GM19452 (cell line): ENCODE measurements at regions not wholly inside any gene's neighbourhood (a gene's known extent, or its start where the extent isn't known, plus 50 kb on each side); places are given as distances from the start of the nearest gene placed in this dataset.

Source experiments
- ATAC-seq: cut with Tn5 transposase; IDR thresholded peaks from one replicate; pipeline ENCODE4 v1.9.1; 2021; ENCODE audit not compliant: unreplicated experiment

- no peak for ATAC-seq
Measured at GRCh38 chr10:78357141-78358063, 323.7 kb downstream of the RPS24 start.

- no peak for ATAC-seq
Measured at GRCh38 chr10:78358351-78358750, 324.7 kb downstream of the RPS24 start.

GRCh38 chr10:78358982-78359381 is 325.3 kb downstream of the RPS24 start:
- no peak for ATAC-seq

GRCh38 chr10:78359640-78360091 is 326.0 kb downstream of the RPS24 start:
- ATAC-seq, result no peak

GRCh38 chr10:78360284-78360683 is 326.6 kb downstream of the RPS24 start:
- no peak for ATAC-seq

- no peak for ATAC-seq
Measured at GRCh38 chr10:78361031-78361430, 327.4 kb downstream of the RPS24 start.

- ATAC-seq, result no peak
Measured at GRCh38 chr10:78362406-78363022, 328.9 kb downstream of the RPS24 start.

GRCh38 chr10:78363190-78363589 is 329.5 kb downstream of the RPS24 start:
- no peak for ATAC-seq

GRCh38 chr10:78365694-78366093 is 332.0 kb downstream of the RPS24 start:
- ATAC-seq, result no peak

GRCh38 chr10:78366663-78367411 is 333.2 kb downstream of the RPS24 start:
- ATAC-seq, result no peak

GRCh38 chr10:78367751-78368150 is 334.1 kb downstream of the RPS24 start:
- ATAC-seq, result no peak

GRCh38 chr10:78371136-78371535 is 337.5 kb downstream of the RPS24 start:
- ATAC-seq, result no peak

- ATAC-seq, result no peak
Measured at GRCh38 chr10:78372806-78373205, 339.1 kb downstream of the RPS24 start.

- ATAC-seq, result no peak
Measured at GRCh38 chr10:78374331-78375028, 340.8 kb downstream of the RPS24 start.

- ATAC-seq, result no peak
Measured at GRCh38 chr10:78375854-78376785, 342.5 kb downstream of the RPS24 start.

- ATAC-seq, result no peak
Measured at GRCh38 chr10:78377356-78377755, 343.7 kb downstream of the RPS24 start.

- ATAC-seq, result no peak
Measured at GRCh38 chr10:78378192-78378591, 344.5 kb downstream of the RPS24 start.

- ATAC-seq, result no peak
Measured at GRCh38 chr10:78381107-78381506, 347.4 kb downstream of the RPS24 start.

- ATAC-seq, result no peak
Measured at GRCh38 chr10:78382047-78382446, 348.4 kb downstream of the RPS24 start.

- no peak for ATAC-seq
Measured at GRCh38 chr10:78382772-78383171, 349.1 kb downstream of the RPS24 start.
